ENCODE measurements at regions not wholly inside any gene's neighbourhood (a gene's known extent, or its start where the extent isn't known, plus 50 kb on each side); places are given as distances from the start of the nearest gene placed in this dataset.

GRCh38 chr21:15283138-15283537 is 218.3 kb upstream of the NRIP1 start:
- Histone ChIP-seq H3K4me3 (no peak overlapping the region), H3K36me3 (ENCODE audit: insufficient read depth) (no peaks in the 10 kb centered on the region), H3K4me2 (no peak overlapping the region), H3K4me1 (ENCODE audit: insufficient read depth) (no peaks in the 10 kb centered on the region), H3K27me3 (ENCODE audit: insufficient read depth) (no peaks in the 10 kb centered on the region), H3K9me2 (ENCODE audit: insufficient read depth) (peaks cover 6% of the 10 kb centered on the region; the same call in 1 of the 2 replicates), H3K27ac (ENCODE audit: low read depth) (no peak overlapping the region), H3K79me2 (replicated peaks; ENCODE audit: insufficient read depth) (no peaks in the 10 kb centered on the region), H2AFZ (no peak overlapping the region), H3F3A (replicated peaks; ENCODE audit: low read depth) (no peaks in the 10 kb centered on the region), H4K20me1 (replicated peaks; ENCODE audit: insufficient read depth) (no peaks in the 10 kb centered on the region)
- Mint-ChIP-seq H3K36me3 (ENCODE audit: low read depth) (no peaks in the 10 kb centered on the region), H3K27me3 (ENCODE audit: insufficient read depth, low read depth, poor library complexity) (no peaks in the 10 kb centered on the region), H3K4me1 (no peaks in the 10 kb centered on the region), H3K27ac (no peak overlapping the region), H3K4me3 (no peak overlapping the region), H3K9me3 (peaks cover 6% of the 10 kb centered on the region; the same call in 1 of the 3 replicates)
- no peak for DNase-seq (ENCODE audit: low spot score)
- no peak for ATAC-seq
- TF ChIP-seq JUNB (IDR thresholded peaks at IDR 0.05; ENCODE audit: unreplicated experiment) (no peak), POLR2AphosphoS5 (IDR thresholded peaks at IDR 0.05; ENCODE audit: low read depth) (no peak), EZH2 (IDR thresholded peaks at IDR 0.05; ENCODE audit: low read depth, unreplicated experiment) (no peak), NANOG (IDR thresholded peaks at IDR 0.05; ENCODE audit: borderline replicate concordance) (no peak), EZH2phosphoT487 (IDR thresholded peaks at IDR 0.05; ENCODE audit: unreplicated experiment) (no peak)

GRCh38 chr21:15283789-15284188 is 219.0 kb upstream of the NRIP1 start:
- no peaks in the 10 kb centered on the region for H3K27me3 Mint-ChIP-seq (ENCODE audit: insufficient read depth, low read depth, poor library complexity)
- DNase-seq (ENCODE audit: low spot score) (no peak), ATAC-seq (no peak)
- no peaks in the 10 kb centered on the region for H3K36me3 Mint-ChIP-seq (ENCODE audit: low read depth)
- Histone ChIP-seq H3K4me1 (ENCODE audit: insufficient read depth) (no peaks in the 10 kb centered on the region), H3K9me2 (ENCODE audit: insufficient read depth) (peaks cover 6% of the 10 kb centered on the region; the same call in 1 of the 2 replicates), H4K20me1 (replicated peaks; ENCODE audit: insufficient read depth) (no peaks in the 10 kb centered on the region), H3K4me2 (no peak overlapping the region), H3K4me3 (no peak overlapping the region), H3K27me3 (ENCODE audit: insufficient read depth) (no peaks in the 10 kb centered on the region), H3F3A (replicated peaks; ENCODE audit: low read depth) (no peaks in the 10 kb centered on the region), H3K36me3 (ENCODE audit: insufficient read depth) (no peaks in the 10 kb centered on the region), H3K27ac (ENCODE audit: low read depth) (no peak overlapping the region), H2AFZ (no peak overlapping the region), H3K79me2 (replicated peaks; ENCODE audit: insufficient read depth) (no peaks in the 10 kb centered on the region)
- H3K4me3 Mint-ChIP-seq, result no peak overlapping the region
- no peaks in the 10 kb centered on the region for H3K4me1 Mint-ChIP-seq
- peaks cover 6% of the 10 kb centered on the region; the same call in 1 of the 3 replicates for H3K9me3 Mint-ChIP-seq
- H3K27ac Mint-ChIP-seq, result no peak overlapping the region
- no peak for TF ChIP-seq REST (IDR thresholded peaks at IDR 0.05; ENCODE audit: unreplicated experiment)
- TF ChIP-seq ZNF114 (CRISPR knock-in tag; IDR thresholded peaks at IDR 0.05), result no peak
- no peak for TF ChIP-seq STAT1 (IDR thresholded peaks at IDR 0.05; ENCODE audit: unreplicated experiment)
- no peak for TF ChIP-seq NANOG (IDR thresholded peaks at IDR 0.05; ENCODE audit: borderline replicate concordance)
- TF ChIP-seq ZNF331 (CRISPR knock-in tag; IDR thresholded peaks at IDR 0.05; ENCODE audit: low read depth), result no peak
- no peak for TF ChIP-seq CREB1 (CRISPR knock-in tag; IDR thresholded peaks at IDR 0.05; ENCODE audit: low read depth)
- TF ChIP-seq JUNB (IDR thresholded peaks at IDR 0.05; ENCODE audit: unreplicated experiment), result no peak
- no peak for TF ChIP-seq ZNF462 (CRISPR knock-in tag; IDR thresholded peaks at IDR 0.05)
- TF ChIP-seq EZH2phosphoT487 (IDR thresholded peaks at IDR 0.05; ENCODE audit: unreplicated experiment), result no peak
- TF ChIP-seq EZH2 (IDR thresholded peaks at IDR 0.05; ENCODE audit: low read depth, unreplicated experiment), result no peak
- no peak for TF ChIP-seq POLR2AphosphoS5 (IDR thresholded peaks at IDR 0.05; ENCODE audit: low read depth)

All from GM23338 (cell line).